Activated CD8-positive, alpha-beta memory T cell treated with anti-CD3 and anti-CD28 coated beads for 1 hour (primary cell): ENCODE measurements at regions not wholly inside any gene's neighbourhood (a gene's known extent, or its start where the extent isn't known, plus 50 kb on each side); places are given as distances from the start of the nearest gene placed in this dataset.

Experiments used
- DNase-seq, 2 donors: peaks; one replicate each; pipeline ENCODE4 v3.0.0-alpha.2; 2020; ENCODE audit warnings: low read depth in 1 of 2; ENCODE audit errors: extremely low read depth in 1 of 2

- DNase-seq, result no peak
Observed at GRCh38 chr1:193569983-193570269, 383.5 kb upstream of the B3GALT2 start.

- DNase-seq, result no peak
Observed at GRCh38 chr1:193569096-193569982, 382.9 kb upstream of the B3GALT2 start.

- no peak for DNase-seq
Observed at GRCh38 chr1:193568512-193568911, 382.1 kb upstream of the B3GALT2 start.

- no peak for DNase-seq
Observed at GRCh38 chr1:193567937-193568336, 381.5 kb upstream of the B3GALT2 start.

- DNase-seq, result no peak
Observed at GRCh38 chr1:193566735-193567134, 380.3 kb upstream of the B3GALT2 start.

- no peak for DNase-seq
Observed at GRCh38 chr1:193565971-193566577, 379.7 kb upstream of the B3GALT2 start.

- no peak for DNase-seq
Observed at GRCh38 chr1:193562121-193562520, 375.7 kb upstream of the B3GALT2 start.

GRCh38 chr1:193558491-193559028 is 372.1 kb upstream of the B3GALT2 start:
- DNase-seq, result no peak

- no peak for DNase-seq
Observed at GRCh38 chr1:193555662-193556441, 369.4 kb upstream of the B3GALT2 start.

GRCh38 chr1:193553564-193553963 is 367.2 kb upstream of the B3GALT2 start:
- no peak for DNase-seq

- no peak for DNase-seq
Observed at GRCh38 chr1:193552274-193552673, 365.9 kb upstream of the B3GALT2 start.

- DNase-seq, result no peak
Observed at GRCh38 chr1:193549081-193549480, 362.7 kb upstream of the B3GALT2 start.

GRCh38 chr1:193545171-193545570 is 358.8 kb upstream of the B3GALT2 start:
- DNase-seq, result no peak

GRCh38 chr1:193543259-193543658 is 356.8 kb upstream of the B3GALT2 start:
- DNase-seq, result no peak

- no peak for DNase-seq
Observed at GRCh38 chr1:193542690-193543089, 356.3 kb upstream of the B3GALT2 start.

- no peak for DNase-seq
Observed at GRCh38 chr1:193540511-193540910, 354.1 kb upstream of the B3GALT2 start.

GRCh38 chr1:193539731-193540459 is 353.5 kb upstream of the B3GALT2 start:
- no peak for DNase-seq

- DNase-seq, result no peak
Observed at GRCh38 chr1:193538680-193539079, 352.3 kb upstream of the B3GALT2 start.

GRCh38 chr1:193538003-193538354 is 351.6 kb upstream of the B3GALT2 start:
- DNase-seq, result no peak

GRCh38 chr1:193537266-193538002 is 351.0 kb upstream of the B3GALT2 start:
- DNase-seq, result no peak
